ENCODE measurements at regions not wholly inside any gene's neighbourhood (a gene's known extent, or its start where the extent isn't known, plus 50 kb on each side); places are given as distances from the start of the nearest gene placed in this dataset.

GRCh38 chr9:103707181-103707580 lies 386.9 kb upstream of the SMC2 start:
- TF ChIP-seq CTCF (conservative IDR thresholded peaks at IDR 0.05; ENCODE audit: low read depth, low read length) (no peak), EZH2 (IDR thresholded peaks at IDR 0.05; ENCODE audit: low read length, unreplicated experiment) (no peak)
